Stimulated activated CD4-positive, alpha-beta T cell treated with anti-CD3 and anti-CD28 coated beads, TNF-alpha, amount 100 ng/mL, for 1 hour (primary cell): ENCODE measurements at regions not wholly inside any gene's neighbourhood (a gene's known extent, or its start where the extent isn't known, plus 50 kb on each side); places are given as distances from the start of the nearest gene placed in this dataset.
"Not testable (repeated sequence)": the region's sequence is repeated elsewhere in the genome, so short reads cannot be mapped to it uniquely, and the experiment has no call there.

Experiments used
- DNase-seq, 3 donors: peaks; one replicate each; pipeline ENCODE4 v3.0.0-alpha.2; 2020; ENCODE audit warnings: low read depth in 3 of 3, low spot score in 1 of 3

- DNase-seq = no peak
These were observed 169.6 kb downstream of the SEPTIN7 start for GRCh38 chr7:35970458-35970857.

DNA sequence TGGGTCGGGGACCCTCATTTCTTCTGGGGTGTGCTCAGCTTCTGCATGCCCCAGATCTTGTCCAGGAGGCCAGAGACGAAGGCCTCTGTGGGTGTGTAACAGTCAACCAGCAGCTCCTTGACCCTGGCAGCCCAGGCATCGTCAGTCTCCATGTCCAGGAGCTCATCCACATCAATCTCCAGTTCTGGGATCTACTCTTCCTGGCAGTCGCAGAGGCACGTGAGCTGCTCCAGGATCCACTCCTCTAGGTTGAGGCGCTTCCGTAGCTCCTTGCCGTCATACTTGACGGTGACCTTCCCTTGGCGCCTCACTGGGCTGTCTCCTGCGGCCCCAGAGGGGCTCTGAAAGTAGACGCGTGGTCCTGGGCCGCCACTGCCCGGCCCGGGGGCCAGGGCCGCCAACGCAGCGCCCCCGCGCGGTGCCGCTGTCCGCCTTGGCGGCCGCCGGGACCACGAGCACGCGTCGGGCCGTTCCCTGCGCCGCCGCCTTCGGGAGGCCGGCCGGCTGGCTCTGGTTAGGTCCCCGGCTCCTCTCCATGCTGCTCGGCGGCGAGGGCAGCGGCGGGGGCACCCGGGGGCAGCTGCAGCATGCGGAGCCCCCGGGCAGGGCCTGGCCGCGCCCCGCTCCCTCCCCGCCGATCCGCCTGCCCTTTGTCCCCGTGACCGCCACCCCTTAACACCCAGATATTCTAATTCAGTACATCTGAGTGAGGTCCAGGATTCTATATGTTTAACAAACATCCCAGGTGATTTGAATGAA lies 170.5 kb downstream of the SEPTIN7 start:
- no peak for DNase-seq

DNA sequence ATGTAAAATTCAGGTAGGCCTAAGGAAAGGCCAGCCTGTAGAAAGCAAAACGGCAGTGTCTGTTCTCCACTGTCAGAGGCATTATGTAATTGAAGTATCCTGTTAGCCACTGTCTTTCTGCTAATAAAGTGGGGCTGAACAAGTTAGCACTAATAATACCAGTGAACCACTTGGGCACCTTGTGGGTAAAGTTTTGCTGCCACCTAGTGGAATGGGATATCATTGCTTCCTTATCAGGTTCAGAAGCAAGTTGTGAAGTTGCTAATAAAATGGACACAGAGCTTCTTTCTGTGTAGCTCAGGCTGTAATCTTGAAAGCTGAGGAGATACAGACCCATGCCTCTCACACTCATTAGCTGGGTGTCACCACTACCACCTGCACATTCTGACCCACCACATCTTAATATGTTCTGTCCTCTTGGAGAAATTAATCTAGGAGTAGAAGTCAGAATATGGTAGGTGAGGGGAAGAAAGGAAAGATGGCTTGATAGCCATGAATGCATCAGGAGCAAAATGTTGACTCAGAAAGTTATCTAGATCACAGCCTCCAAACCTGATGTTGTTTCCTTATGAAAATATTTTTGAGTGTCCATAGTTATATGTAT lies 175.1 kb downstream of the SEPTIN7 start:
- peak in 1 of 3 donors; percentile 9 for DNase-seq

- DNase-seq = not testable (repeated sequence)
These were observed 174.0 kb upstream of the EEPD1 start for GRCh38 chr7:35978816-35979640.

- no peak for DNase-seq
These were observed 170.5 kb upstream of the EEPD1 start for GRCh38 chr7:35982600-35982999.

- no peak for DNase-seq
These were observed 169.4 kb upstream of the EEPD1 start for GRCh38 chr7:35983626-35984025.

- peak; percentile 33 to 66 (median 59) for DNase-seq
These were observed 167.8 kb upstream of the EEPD1 start for GRCh38 chr7:35985126-35985754.

DNA sequence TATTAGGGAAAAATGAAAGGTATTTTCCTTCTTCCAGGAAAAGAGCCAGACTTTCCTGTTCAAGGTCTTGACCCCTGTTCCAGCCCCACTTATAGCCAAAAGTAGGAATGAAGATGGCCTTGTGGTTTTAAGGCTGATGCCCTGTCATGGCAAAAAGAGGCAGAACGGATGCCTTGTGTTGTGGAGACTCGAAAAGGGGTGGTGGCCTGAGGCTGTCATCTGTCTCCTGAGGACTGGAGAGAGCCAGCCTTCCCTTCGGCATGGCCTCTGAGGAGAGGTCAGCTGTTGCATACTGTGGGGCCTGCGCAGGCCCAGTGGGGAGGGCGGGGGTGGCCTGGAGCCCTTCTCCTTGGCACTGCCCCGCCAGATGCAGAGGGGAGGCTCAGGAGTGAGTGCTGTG lies 166.0 kb upstream of the EEPD1 start:
- DNase-seq = no peak

DNA sequence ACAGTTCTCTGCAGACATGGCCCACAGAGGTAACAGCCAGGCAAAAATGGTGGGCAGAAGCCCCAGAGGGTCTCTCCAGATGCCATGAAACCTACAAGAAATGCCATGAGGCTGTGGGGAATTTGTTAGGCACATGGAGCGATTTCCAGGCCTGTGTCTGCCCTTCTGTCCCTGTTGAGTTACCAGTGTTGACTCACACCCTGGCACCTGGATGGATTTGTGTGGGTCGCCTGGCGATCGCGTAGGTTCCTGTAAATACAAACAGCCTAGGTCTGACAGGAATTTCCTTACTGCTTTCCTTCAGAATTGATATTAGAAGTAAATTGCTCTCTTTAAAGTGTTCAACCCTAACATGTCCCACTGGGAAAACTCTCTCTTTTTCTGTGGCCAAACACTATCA lies 164.9 kb upstream of the EEPD1 start:
- DNase-seq = no peak

DNA sequence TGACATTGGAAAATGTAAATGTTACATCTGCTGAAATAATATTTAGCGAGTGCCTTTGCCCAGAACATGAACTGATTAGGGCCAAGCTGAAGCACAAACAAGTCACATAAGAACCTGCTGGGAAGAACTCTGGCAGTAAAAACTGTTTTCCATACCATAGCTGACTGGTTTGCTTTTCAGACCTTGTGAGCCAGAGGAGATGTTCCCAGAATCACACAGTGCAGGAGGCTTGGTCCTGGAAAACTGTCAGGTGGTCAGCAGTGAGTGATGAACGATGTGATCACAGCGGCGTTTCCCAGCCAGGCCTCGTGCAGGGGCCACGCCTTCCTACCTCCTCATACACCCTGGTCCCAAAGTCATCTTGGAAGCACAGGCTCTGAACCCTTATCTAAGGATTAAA lies 164.2 kb upstream of the EEPD1 start:
- DNase-seq = no peak

GRCh38 chr7:35991511-35992232 lies 161.4 kb upstream of the EEPD1 start:
- no peak for DNase-seq

GRCh38 chr7:35992436-35992835 lies 160.6 kb upstream of the EEPD1 start:
- DNase-seq = no peak

DNA sequence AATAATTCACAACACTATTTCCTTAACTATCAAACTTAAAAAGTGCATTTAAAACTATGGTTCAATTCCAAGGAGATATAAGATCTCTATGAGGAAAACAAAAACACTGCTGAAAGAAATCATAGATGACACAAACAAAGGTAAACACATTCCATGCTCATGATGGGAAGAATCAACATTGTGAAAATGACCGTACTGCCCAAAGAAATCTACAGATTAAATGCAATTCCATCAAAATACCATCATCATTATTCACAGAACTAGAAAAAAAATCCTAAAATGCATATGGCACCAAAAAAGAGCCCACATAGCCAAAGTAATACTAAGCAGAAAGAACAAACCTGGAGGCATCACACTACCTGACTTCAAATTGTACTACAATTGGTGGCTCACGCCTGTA lies 159.9 kb upstream of the EEPD1 start:
- DNase-seq = no peak

GRCh38 chr7:35993676-35994606 lies 159.1 kb upstream of the EEPD1 start:
- DNase-seq = no peak

DNA sequence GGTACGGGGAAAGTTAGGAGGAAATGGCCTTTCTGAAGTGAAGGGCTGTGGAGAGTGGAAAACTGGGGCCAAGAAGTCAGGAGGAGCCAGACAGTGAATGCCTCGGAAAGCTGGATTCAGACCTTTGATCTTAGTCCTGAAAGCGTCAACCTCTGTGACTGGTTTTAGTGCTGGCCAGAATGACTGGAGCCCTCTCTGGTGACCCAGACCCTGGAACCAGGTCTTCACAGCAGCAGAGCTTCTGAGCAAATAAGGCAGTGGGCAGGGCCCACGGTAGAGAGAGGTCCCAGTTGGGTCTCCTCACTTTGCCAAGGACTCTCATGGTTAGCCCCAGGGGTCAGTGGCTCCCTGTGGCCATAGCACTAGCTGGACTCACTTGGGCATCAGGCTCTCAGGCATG lies 157.7 kb upstream of the EEPD1 start:
- DNase-seq = no peak

DNA sequence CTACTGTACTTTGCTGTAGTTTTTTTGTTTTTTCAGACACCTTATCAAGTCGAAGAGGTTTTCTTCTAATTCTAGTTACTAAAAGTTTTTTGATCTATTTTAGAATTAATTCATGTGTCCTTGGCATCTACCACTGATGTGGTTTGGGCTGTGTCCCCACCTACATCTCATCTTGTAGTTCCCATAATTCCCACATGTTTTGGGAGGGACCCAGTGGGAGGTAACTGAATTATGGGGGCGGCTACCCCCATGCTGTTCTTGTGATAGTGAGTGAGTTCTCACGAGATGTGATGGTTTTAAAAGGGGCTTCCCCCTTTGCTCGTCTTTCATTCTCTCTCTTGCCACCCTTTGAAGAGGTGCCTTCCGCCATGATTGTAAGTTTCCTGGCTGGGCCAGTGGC lies 154.6 kb upstream of the EEPD1 start:
- no peak for DNase-seq

- DNase-seq = no peak
These were observed 151.5 kb upstream of the EEPD1 start for GRCh38 chr7:36001546-36001945.

DNA sequence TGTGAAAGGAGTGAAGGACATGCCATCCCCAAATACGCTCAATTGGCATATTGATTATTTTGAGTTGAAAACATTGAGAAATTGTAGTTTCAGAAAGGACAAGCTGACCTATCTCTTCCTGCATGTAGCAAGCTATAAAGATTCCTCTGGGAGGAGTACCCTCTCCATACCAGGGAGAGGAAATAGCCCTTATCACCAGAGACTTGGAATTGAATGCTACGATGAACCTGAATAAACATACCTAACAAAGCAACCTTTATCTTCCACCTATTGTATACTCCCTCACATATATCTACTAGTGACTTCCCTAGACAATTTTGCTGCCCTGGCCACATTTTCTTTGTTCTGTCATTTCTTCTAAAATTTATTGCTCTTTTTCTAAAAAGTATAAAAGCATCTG lies 150.2 kb upstream of the EEPD1 start:
- DNase-seq = no peak

GRCh38 chr7:36003343-36003742 lies 149.7 kb upstream of the EEPD1 start:
- DNase-seq = no peak

DNA sequence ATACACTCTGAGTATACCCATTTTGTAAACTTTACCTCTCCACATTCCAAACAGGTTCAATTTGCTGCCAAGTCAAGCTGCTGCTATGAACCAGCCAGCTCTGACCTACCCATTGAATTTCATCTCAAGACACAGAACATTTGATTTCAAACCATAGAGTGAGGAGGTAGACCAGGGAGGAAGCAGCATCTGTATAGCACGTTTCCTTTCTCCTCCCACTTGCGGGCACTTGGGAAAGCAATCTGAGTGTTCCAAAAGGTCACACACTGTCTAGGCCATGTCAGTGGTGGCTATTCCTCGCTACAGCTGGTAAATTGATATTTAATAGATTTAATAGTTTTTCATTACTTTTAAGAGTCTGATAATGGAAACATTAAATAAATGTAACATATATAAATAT lies 147.8 kb upstream of the EEPD1 start:
- DNase-seq = no peak
